Left ventricle myocardium inferior (tissue), 1 donor: ENCODE measurements at regions not wholly inside any gene's neighbourhood (a gene's known extent, or its start where the extent isn't known, plus 50 kb on each side); places are given as distances from the start of the nearest gene placed in this dataset.

Experiments
- DNase-seq: peaks from one replicate; pipeline ENCODE4 v3.0.0-alpha.2; 2020
- H3K27ac ChIP-seq: fragments of 200-600 bp; replicated peaks from 2 replicates; pipeline ENCODE4 v1.8.0; 2021
- H3K27me3 ChIP-seq: fragments of 200-600 bp; 2 replicates; pipeline ENCODE4 v1.8.0; 2021; ENCODE audit warnings: low read depth
- H3K36me3 ChIP-seq: fragments of 200-600 bp; 2 replicates; pipeline ENCODE4 v1.8.0; 2021
- H3K4me1 ChIP-seq: fragments of 200-600 bp; 2 replicates; pipeline ENCODE4 v1.8.0; 2021
- H3K4me3 ChIP-seq: fragments of 200-600 bp; 2 replicates; pipeline ENCODE4 v1.8.0; 2021; ENCODE audit warnings: mild to moderate bottlenecking, moderate library complexity
- H3K9me3 ChIP-seq: fragments of 200-600 bp; replicated peaks from 2 replicates; pipeline ENCODE4 v1.8.0; 2021
- intact Hi-C: fragments of 100-400 bp; cut with micrococcal nuclease; formaldehyde crosslinking; loops from one replicate; pipeline ENCODE4 v1.11.0; 2022
- TF ChIP-seq, protein P1 (sequence below): fragments of 200-600 bp; IDR thresholded peaks from 2 replicates; pipeline ENCODE4 v1.8.0; 2021; ENCODE audit warnings: antibody characterized with exemption, mild to moderate bottlenecking, borderline replicate concordance
- donor health status: DM: no; HTN: yes; CAD: no; lungs with severe emphysema.

DNA sequence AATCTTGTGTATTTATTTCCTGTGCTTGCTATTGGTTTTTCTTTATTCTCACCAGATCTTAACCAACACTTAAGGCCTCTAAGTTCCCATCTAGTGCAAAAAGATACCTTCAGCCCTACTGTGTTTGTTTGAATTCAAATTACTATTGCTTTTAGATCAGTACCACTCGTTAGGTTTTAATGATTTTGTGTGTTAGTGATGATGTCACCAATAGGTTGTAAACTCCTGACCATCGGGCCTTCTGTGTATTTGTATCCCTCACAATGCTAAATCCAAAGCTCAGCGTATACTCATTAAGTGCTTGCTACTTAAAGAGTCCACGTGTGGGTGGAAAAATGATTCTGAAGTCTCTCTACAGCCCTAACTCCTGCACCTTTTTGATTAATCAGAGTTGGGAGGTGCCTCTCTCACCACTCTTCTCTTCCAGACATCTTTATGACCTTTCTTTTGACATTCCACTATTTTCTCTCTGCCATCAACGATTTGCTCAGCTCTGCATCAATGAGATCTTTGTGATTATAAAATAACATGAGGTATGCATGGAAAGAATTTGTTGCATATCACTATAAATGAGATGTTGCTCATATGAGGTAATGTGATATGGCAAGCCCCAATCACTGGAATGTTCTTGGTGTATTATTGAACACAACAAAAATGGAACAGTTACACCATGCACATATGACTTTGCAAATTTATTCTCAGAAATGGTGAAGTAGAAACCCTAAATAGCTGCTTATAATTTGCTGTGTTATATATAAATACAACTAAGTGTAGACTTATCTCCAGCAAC is 55.1 kb upstream of the LAMA2 start:
- no peak overlapping the region for H3K4me3 ChIP-seq
- intact Hi-C loops: no loop called here

DNA sequence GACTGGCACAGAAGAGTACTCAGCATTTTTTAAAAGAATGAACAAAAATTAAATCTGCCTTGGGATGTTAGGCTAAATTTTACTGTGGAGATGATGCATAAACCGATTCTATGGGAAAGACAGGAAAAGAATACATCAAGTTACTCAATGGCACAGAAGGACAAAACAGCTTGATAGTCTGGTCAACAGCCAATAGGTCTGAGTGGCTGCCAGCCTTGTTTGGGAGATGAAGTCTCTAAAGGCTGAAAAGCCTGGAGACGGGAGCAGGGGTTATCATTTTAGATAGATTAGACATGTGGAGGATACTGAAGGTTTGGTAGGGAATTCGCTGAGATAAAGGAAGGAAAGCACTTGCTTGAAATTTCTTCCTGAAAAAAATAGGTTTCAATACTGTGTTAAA is 56.3 kb upstream of the LAMA2 start:
- H3K27ac ChIP-seq: no peak overlapping the region
- DNase-seq: peak; percentile 27
- intact Hi-C loops: no loop called here

More for the DNA sequence above, 55.1 kb upstream of the LAMA2 start:
- Histone ChIP-seq H3K27me3 (no peaks in the 10 kb centered on the region), H3K27ac (peak overlapping the region; percentile 49), H3K9me3 (peaks cover 11% of the 10 kb centered on the region), H3K4me1 (peaks cover 22% of the 10 kb centered on the region), H3K36me3 (peaks cover 3% of the 10 kb centered on the region)
- TF ChIP-seq, protein P1, sequence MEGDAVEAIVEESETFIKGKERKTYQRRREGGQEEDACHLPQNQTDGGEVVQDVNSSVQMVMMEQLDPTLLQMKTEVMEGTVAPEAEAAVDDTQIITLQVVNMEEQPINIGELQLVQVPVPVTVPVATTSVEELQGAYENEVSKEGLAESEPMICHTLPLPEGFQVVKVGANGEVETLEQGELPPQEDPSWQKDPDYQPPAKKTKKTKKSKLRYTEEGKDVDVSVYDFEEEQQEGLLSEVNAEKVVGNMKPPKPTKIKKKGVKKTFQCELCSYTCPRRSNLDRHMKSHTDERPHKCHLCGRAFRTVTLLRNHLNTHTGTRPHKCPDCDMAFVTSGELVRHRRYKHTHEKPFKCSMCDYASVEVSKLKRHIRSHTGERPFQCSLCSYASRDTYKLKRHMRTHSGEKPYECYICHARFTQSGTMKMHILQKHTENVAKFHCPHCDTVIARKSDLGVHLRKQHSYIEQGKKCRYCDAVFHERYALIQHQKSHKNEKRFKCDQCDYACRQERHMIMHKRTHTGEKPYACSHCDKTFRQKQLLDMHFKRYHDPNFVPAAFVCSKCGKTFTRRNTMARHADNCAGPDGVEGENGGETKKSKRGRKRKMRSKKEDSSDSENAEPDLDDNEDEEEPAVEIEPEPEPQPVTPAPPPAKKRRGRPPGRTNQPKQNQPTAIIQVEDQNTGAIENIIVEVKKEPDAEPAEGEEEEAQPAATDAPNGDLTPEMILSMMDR: no peak
- no peak for DNase-seq

DNA sequence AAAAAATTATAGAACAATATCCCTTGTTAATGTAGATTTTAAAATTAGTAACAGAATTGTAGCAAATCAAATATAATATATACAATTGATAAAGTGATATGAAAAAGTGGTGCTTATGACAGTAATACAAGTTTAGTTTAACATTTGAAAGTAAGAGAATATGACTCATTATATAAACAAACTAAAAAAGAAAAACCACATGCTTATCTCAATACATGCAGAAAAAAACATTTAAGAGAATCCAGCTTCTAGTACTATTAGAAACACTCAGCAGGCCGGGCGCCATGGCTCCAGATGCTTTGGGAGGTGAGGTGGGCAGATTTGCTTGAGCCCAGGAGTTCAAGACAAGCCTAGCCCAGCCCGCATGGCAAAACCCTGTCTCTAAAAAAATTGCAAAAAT is 60.7 kb upstream of the LAMA2 start:
- peak; percentile 23 for DNase-seq
- Histone ChIP-seq H3K9me3 (no peaks in the 10 kb centered on the region), H3K4me3 (no peak overlapping the region), H3K36me3 (no peaks in the 10 kb centered on the region), H3K27me3 (no peaks in the 10 kb centered on the region), H3K27ac (no peak overlapping the region), H3K4me1 (peaks cover 9% of the 10 kb centered on the region)
- TF ChIP-seq, protein P1: no peak
- intact Hi-C loops: no loop called here

More for the DNA sequence above, 56.3 kb upstream of the LAMA2 start:
- H3K9me3 ChIP-seq: peaks cover 11% of the 10 kb centered on the region
- TF ChIP-seq, protein P1: no peak
- H3K4me3 ChIP-seq: no peak overlapping the region
- H3K27me3 ChIP-seq: no peaks in the 10 kb centered on the region
- peaks cover 3% of the 10 kb centered on the region for H3K36me3 ChIP-seq
- H3K4me1 ChIP-seq: peaks cover 22% of the 10 kb centered on the region

DNA sequence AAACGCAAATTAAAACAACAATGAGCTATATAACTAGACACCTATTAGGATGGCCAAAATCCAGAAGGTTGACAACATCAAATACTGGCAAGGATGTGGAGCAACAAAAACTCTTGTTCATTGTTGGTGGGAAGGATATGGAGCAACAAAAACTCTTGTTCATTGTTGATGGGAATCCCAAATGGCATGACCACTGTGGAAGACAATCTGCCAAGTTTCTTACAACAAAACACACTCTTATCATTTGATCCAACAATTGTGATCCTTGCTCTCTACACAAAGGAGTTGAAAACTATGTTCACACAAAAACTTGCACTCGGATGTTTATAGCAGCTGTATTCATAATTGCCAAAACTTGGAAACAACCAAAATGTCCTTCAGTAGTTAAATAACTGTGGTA is 61.8 kb upstream of the LAMA2 start:
- Histone ChIP-seq H3K4me3 (no peak overlapping the region), H3K9me3 (no peaks in the 10 kb centered on the region), H3K27ac (no peak overlapping the region), H3K27me3 (no peaks in the 10 kb centered on the region), H3K36me3 (no peaks in the 10 kb centered on the region), H3K4me1 (no peaks in the 10 kb centered on the region)
- TF ChIP-seq, protein P1: no peak
- no peak for DNase-seq
- intact Hi-C loops: no loop called here

DNA sequence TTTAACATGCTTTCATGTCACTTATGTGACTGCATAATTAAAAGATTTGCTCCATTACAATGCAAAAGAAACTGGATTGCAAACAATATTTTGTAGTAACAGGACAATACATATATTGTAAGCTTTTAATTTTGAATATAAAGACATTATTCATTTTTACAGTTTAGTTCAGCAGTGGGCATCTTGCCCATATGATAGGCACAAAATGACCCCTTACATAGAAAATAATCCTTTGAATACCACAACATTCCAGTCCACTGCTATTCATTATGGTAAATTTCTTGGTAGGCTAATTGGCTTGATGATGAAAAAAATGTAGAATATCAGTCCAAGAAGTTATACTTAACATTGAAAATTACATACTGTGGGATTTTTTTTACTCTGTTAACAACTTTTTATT is 74.1 kb upstream of the LAMA2 start:
- Histone ChIP-seq H3K4me3 (no peak overlapping the region), H3K27ac (no peak overlapping the region), H3K36me3 (no peaks in the 10 kb centered on the region), H3K27me3 (no peaks in the 10 kb centered on the region), H3K4me1 (peaks cover 11% of the 10 kb centered on the region), H3K9me3 (no peaks in the 10 kb centered on the region)
- no peak for DNase-seq
- TF ChIP-seq, protein P1: no peak
- intact Hi-C loops: loop anchor here (5.0 kb wide), 1 partner anchor 443 kb away; no protein-coding TSS in a partner anchor
